Osteocyte (in vitro differentiated cells): ENCODE measurements at regions not wholly inside any gene's neighbourhood (a gene's known extent, or its start where the extent isn't known, plus 50 kb on each side); places are given as distances from the start of the nearest gene placed in this dataset.

Experiments
- DNase-seq: peaks from one replicate; pipeline ENCODE4 v3.0.0; 2021; ENCODE audit warnings: mixed read lengths; ENCODE audit not compliant: unreplicated experiment; ENCODE audit errors: extremely low spot score
- H3K27ac Mint-ChIP-seq: one replicate; pipeline ENCODE4 v1.8.0; 2021; ENCODE audit warnings: mild to moderate bottlenecking, mixed read lengths; ENCODE audit not compliant: unreplicated experiment
- H3K27me3 Mint-ChIP-seq: one replicate; pipeline ENCODE4 v1.8.0; 2021; ENCODE audit warnings: mixed read lengths; ENCODE audit not compliant: unreplicated experiment
- H3K36me3 Mint-ChIP-seq: one replicate; pipeline ENCODE4 v1.8.0; 2021; ENCODE audit warnings: mixed read lengths; ENCODE audit not compliant: unreplicated experiment
- H3K4me1 Mint-ChIP-seq: one replicate; pipeline ENCODE4 v1.8.0; 2021; ENCODE audit warnings: mixed read lengths; ENCODE audit not compliant: unreplicated experiment
- H3K4me3 Mint-ChIP-seq: one replicate; pipeline ENCODE4 v1.8.0; 2021; ENCODE audit warnings: mild to moderate bottlenecking, moderate library complexity, mixed read lengths; ENCODE audit not compliant: unreplicated experiment
- H3K9me3 Mint-ChIP-seq: one replicate; pipeline ENCODE4 v1.8.0; 2021; ENCODE audit warnings: mixed read lengths; ENCODE audit not compliant: unreplicated experiment
- CTCF ChIP-seq: fragments of 200-600 bp; sonication (generic); IDR thresholded peaks from 2 replicates; pipeline ENCODE4 v1.5.0; 2021; ENCODE audit warnings: antibody characterized with exemption, mild to moderate bottlenecking, moderate library complexity

GRCh38 chr1:238985312-238985711, 401.1 kb upstream of the CHRM3 start:
- DNase-seq: no peak
- Mint-ChIP-seq H3K36me3 (no peaks in the 10 kb centered on the region), H3K27me3 (no peaks in the 10 kb centered on the region), H3K9me3 (peaks cover 6% of the 10 kb centered on the region), H3K4me3 (no peak overlapping the region), H3K4me1 (no peaks in the 10 kb centered on the region), H3K27ac (no peak overlapping the region)
- TF ChIP-seq CTCF: no peak

- no peak for DNase-seq
- Mint-ChIP-seq H3K4me3 (no peak overlapping the region), H3K4me1 (no peaks in the 10 kb centered on the region), H3K27ac (no peak overlapping the region), H3K27me3 (no peaks in the 10 kb centered on the region), H3K9me3 (peaks cover under 1% of the 10 kb centered on the region), H3K36me3 (no peaks in the 10 kb centered on the region)
- no peak for TF ChIP-seq CTCF
Measured at GRCh38 chr1:238982736-238983135, 403.6 kb upstream of the CHRM3 start.

GRCh38 chr1:238981317-238981933, 404.9 kb upstream of the CHRM3 start:
- Mint-ChIP-seq H3K9me3 (no peaks in the 10 kb centered on the region), H3K36me3 (no peaks in the 10 kb centered on the region), H3K4me1 (no peaks in the 10 kb centered on the region), H3K4me3 (no peak overlapping the region), H3K27me3 (peaks cover 3% of the 10 kb centered on the region), H3K27ac (no peak overlapping the region)
- no peak for DNase-seq
- TF ChIP-seq CTCF: no peak

- no peaks in the 10 kb centered on the region for H3K36me3 Mint-ChIP-seq
- no peak overlapping the region for H3K4me3 Mint-ChIP-seq
- peaks cover 3% of the 10 kb centered on the region for H3K27me3 Mint-ChIP-seq
- TF ChIP-seq CTCF: no peak
- H3K9me3 Mint-ChIP-seq: no peaks in the 10 kb centered on the region
- H3K27ac Mint-ChIP-seq: no peak overlapping the region
- no peaks in the 10 kb centered on the region for H3K4me1 Mint-ChIP-seq
- DNase-seq: no peak
Measured at GRCh38 chr1:238980053-238980452, 406.3 kb upstream of the CHRM3 start.

- TF ChIP-seq CTCF: no peak
- no peak overlapping the region for H3K4me3 Mint-ChIP-seq
- H3K9me3 Mint-ChIP-seq: no peaks in the 10 kb centered on the region
- H3K27ac Mint-ChIP-seq: no peak overlapping the region
- no peak for DNase-seq
- peaks cover 15% of the 10 kb centered on the region for H3K27me3 Mint-ChIP-seq
- no peaks in the 10 kb centered on the region for H3K36me3 Mint-ChIP-seq
- peaks cover 2% of the 10 kb centered on the region for H3K4me1 Mint-ChIP-seq
Measured at GRCh38 chr1:238964631-238965030, 421.7 kb upstream of the CHRM3 start.
